ENCODE measurements at regions not wholly inside any gene's neighbourhood (a gene's known extent, or its start where the extent isn't known, plus 50 kb on each side); places are given as distances from the start of the nearest gene placed in this dataset.

DNA sequence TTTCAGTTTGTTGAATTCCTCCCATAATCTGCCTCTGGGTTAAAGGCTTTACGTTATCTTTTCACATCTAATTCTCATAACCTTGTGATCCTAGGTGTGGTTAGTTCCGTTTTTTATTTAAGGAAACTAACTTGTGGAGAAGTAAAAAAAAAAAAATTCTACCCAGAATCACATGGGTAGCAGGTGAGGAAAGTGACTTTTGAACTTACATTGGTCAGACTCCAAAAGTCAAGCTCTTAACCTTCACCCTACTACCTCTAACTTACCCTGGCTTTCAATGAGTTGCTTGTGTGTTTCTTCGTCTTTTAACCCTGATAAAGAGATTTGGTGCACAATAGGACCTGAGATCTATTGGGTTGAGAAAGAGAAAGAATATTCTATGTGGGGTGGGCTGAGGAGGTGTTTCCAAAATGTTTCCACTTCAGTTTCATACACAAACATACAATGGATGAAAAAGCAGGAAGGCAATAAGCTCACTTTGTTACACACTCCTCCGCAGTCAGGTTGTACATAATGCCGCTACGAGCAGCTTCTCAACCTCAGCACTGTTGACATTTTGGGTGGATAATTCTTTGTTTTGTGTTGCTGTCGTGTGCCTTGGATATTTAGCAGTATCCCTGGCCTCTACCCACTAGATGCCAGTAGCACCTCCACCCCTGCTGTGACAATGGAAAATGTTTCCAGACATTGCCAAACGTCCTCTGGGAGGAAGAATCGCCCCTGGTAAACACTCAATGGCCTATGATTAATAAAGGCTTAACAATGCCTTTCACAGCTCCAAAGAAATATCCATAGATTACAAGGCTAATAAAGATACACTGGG lies 193.0 kb upstream of the ZNF217 start:
- TF ChIP-seq FOXA1 (IDR thresholded peaks at IDR 0.05) (no peak), SP1 (IDR thresholded peaks at IDR 0.05) (no peak), CTBP1 (IDR thresholded peaks at IDR 0.05; ENCODE audit: borderline replicate concordance) (no peak), NFRKB (IDR thresholded peaks at IDR 0.05) (no peak), FOXM1 (IDR thresholded peaks at IDR 0.05; ENCODE audit: borderline replicate concordance) (no peak), ARNT (IDR thresholded peaks at IDR 0.05) (no peak), TARDBP (IDR thresholded peaks at IDR 0.05) (no peak), LEF1 (IDR thresholded peaks at IDR 0.05; ENCODE audit: borderline replicate concordance) (no peak), SUZ12 (IDR thresholded peaks at IDR 0.05) (no peak), HDGF (IDR thresholded peaks at IDR 0.05; ENCODE audit: borderline replicate concordance) (no peak)
- CTCF ChIA-PET = no interaction called here
- POLR2A ChIA-PET = no interaction called here
- DNase-seq (ENCODE audit: extremely low spot score) = no peak

GRCh38 chr20:53786071-53786444 lies 192.4 kb upstream of the ZNF217 start:
- POLR2A ChIA-PET = no interaction called here

DNA sequence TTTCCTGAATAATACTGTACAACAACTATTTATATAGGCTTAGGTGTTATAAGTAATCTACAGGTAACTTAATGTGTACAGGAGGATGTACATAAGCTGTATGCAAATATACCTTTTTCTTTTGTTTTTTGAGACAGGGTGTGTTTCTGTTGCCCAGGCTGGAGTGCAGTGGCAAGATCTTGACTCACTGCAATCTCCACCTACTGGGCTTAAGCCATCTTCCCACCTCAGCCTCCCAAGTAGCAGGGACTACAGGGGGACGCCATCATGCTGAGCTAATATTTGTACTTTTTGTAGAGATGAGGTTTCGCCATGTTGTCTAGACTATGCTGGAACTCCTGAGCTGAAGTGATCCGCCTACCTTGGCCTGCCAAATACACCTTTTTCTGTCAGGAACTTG lies 191.7 kb upstream of the ZNF217 start:
- DNase-seq (ENCODE audit: extremely low spot score) = no peak
- ChIA-PET CTCF (no interaction called here), POLR2A (no interaction called here)
- no peak for TF ChIP-seq TARDBP (IDR thresholded peaks at IDR 0.05)

More at GRCh38 chr20:53786071-53786444, 192.4 kb upstream of the ZNF217 start:
- TF ChIP-seq FOXA1 (IDR thresholded peaks at IDR 0.05) (no peak), FOXK2 (IDR thresholded peaks at IDR 0.05) (no peak)
- CTCF ChIA-PET = no interaction called here
- no peak for DNase-seq (ENCODE audit: extremely low spot score)

DNA sequence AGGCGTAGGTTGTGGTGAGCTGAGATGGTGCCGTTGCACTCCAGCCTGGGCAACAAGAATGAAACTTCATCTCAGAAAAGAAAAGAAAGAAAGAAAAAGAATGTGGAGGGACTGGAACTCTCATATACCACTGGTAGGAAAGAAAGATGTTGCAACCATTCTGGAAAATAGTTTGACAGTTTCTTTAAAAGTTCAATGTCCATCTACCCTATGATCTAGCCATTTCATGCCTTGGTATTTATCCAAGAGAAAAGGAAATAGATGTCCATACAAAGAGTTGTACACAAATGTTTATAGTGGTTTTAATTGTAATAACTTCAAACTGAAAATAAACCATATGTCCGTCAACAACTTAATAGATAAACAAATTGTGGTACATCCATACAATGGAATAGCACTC lies 190.1 kb upstream of the ZNF217 start:
- ChIA-PET CTCF (no interaction called here), POLR2A (no interaction called here)
- DNase-seq (ENCODE audit: extremely low spot score) = no peak
- TF ChIP-seq SUZ12 (IDR thresholded peaks at IDR 0.05) (no peak), FOXA1 (IDR thresholded peaks at IDR 0.05) (no peak), ELF4 (IDR thresholded peaks at IDR 0.05) (no peak), ARNT (IDR thresholded peaks at IDR 0.05) (no peak), FOXM1 (IDR thresholded peaks at IDR 0.05; ENCODE audit: borderline replicate concordance) (no peak), NFRKB (IDR thresholded peaks at IDR 0.05) (no peak), FOXK2 (IDR thresholded peaks at IDR 0.05) (no peak), L3MBTL2 (conservative IDR thresholded peaks at IDR 0.05) (no peak), ZNF384 (IDR thresholded peaks at IDR 0.05) (no peak), CTBP1 (IDR thresholded peaks at IDR 0.05; ENCODE audit: borderline replicate concordance) (no peak), LEF1 (IDR thresholded peaks at IDR 0.05; ENCODE audit: borderline replicate concordance) (no peak), SP1 (IDR thresholded peaks at IDR 0.05) (no peak), TARDBP (IDR thresholded peaks at IDR 0.05) (no peak), HDGF (IDR thresholded peaks at IDR 0.05; ENCODE audit: borderline replicate concordance) (no peak), BHLHE40 (IDR thresholded peaks at IDR 0.05; ENCODE audit: borderline replicate concordance) (no peak)
- TF ChIP-seq, protein P1, sequence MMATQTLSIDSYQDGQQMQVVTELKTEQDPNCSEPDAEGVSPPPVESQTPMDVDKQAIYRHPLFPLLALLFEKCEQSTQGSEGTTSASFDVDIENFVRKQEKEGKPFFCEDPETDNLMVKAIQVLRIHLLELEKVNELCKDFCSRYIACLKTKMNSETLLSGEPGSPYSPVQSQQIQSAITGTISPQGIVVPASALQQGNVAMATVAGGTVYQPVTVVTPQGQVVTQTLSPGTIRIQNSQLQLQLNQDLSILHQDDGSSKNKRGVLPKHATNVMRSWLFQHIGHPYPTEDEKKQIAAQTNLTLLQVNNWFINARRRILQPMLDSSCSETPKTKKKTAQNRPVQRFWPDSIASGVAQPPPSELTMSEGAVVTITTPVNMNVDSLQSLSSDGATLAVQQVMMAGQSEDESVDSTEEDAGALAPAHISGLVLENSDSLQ (IDR thresholded peaks at IDR 0.05) = no peak

DNA sequence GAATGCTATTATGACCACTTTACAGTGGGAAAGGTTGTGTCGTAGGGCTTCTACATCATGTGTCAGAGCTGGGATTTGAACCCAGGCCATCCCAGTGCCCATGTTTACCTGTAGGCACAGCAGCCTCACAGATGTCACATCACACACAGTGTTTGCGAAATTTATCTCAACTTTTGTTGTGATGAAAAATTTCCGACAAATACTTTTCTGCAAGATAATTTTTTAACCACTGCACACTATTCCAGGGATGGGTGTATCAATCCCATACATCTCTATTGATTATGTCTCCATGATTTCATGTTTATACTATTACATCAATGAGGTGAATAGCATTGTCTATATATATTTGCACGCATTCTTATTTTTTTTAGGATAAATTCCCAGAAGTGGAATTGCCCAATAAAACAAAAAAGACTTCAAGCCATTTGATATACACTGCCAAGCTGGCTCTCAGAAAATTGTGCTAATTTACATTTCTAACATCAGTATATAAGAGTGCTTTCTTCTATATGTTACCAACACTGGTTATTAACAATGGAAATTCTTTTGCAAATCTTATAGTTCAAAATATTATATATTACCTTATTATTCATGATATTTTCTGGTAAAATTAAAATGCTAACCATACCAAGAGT lies 189.1 kb upstream of the ZNF217 start:
- DNase-seq (ENCODE audit: extremely low spot score) = no peak
- CTCF ChIA-PET = no interaction called here
- POLR2A ChIA-PET = no interaction called here
- no peak for TF ChIP-seq FOXM1 (IDR thresholded peaks at IDR 0.05; ENCODE audit: borderline replicate concordance)
- no peak for TF ChIP-seq LEF1 (IDR thresholded peaks at IDR 0.05; ENCODE audit: borderline replicate concordance)
- no peak for TF ChIP-seq SUZ12 (IDR thresholded peaks at IDR 0.05)
- no peak for TF ChIP-seq BHLHE40 (IDR thresholded peaks at IDR 0.05; ENCODE audit: borderline replicate concordance)
- no peak for TF ChIP-seq ZNF384 (IDR thresholded peaks at IDR 0.05)
- TF ChIP-seq ELF4 (IDR thresholded peaks at IDR 0.05) = no peak
- TF ChIP-seq L3MBTL2 (conservative IDR thresholded peaks at IDR 0.05) = no peak
- no peak for TF ChIP-seq TARDBP (IDR thresholded peaks at IDR 0.05)
- TF ChIP-seq NFRKB (IDR thresholded peaks at IDR 0.05) = no peak
- TF ChIP-seq ARNT (IDR thresholded peaks at IDR 0.05) = no peak
- no peak for TF ChIP-seq HDGF (IDR thresholded peaks at IDR 0.05; ENCODE audit: borderline replicate concordance)

DNA sequence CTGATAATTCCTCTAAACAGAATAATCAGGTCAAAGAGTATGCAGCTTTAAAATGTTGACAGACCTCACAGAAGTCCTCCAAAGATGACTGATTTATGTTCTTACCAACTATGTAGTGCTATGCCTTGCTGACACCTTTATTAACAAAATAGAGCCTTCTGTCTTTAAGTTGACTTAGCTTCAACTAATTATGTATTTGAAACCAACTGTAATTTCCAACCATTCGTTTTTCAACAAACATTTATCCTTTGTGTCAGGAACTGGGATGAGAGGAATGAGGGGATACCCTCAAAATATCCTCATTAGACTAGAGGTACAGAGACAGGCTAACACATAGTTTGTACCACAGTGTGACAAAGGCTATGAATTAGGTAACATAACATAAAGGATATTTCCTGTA lies 186.2 kb upstream of the ZNF217 start:
- ChIA-PET CTCF (no interaction called here), POLR2A (no interaction called here)

More for the DNA sequence above, 186.2 kb upstream of the ZNF217 start:
- TF ChIP-seq FOXA1 (IDR thresholded peaks at IDR 0.05) = no peak
- no peak for TF ChIP-seq ELF4 (IDR thresholded peaks at IDR 0.05)
- TF ChIP-seq FOXK2 (IDR thresholded peaks at IDR 0.05) = no peak
- no peak for TF ChIP-seq SP1 (IDR thresholded peaks at IDR 0.05)
- no peak for TF ChIP-seq LEF1 (IDR thresholded peaks at IDR 0.05; ENCODE audit: borderline replicate concordance)
- TF ChIP-seq SUZ12 (IDR thresholded peaks at IDR 0.05) = no peak
- TF ChIP-seq CTBP1 (IDR thresholded peaks at IDR 0.05; ENCODE audit: borderline replicate concordance) = no peak
- no peak for TF ChIP-seq L3MBTL2 (conservative IDR thresholded peaks at IDR 0.05)
- TF ChIP-seq HDGF (IDR thresholded peaks at IDR 0.05; ENCODE audit: borderline replicate concordance) = no peak
- TF ChIP-seq NFRKB (IDR thresholded peaks at IDR 0.05) = no peak
- TF ChIP-seq, protein P1 (IDR thresholded peaks at IDR 0.05) = no peak
- TF ChIP-seq FOXM1 (IDR thresholded peaks at IDR 0.05; ENCODE audit: borderline replicate concordance) = no peak
- no peak for TF ChIP-seq ARNT (IDR thresholded peaks at IDR 0.05)
- DNase-seq (ENCODE audit: extremely low spot score) = no peak
